ENCODE measurements at regions not wholly inside any gene's neighbourhood (a gene's known extent, or its start where the extent isn't known, plus 50 kb on each side); places are given as distances from the start of the nearest gene placed in this dataset.
"Not testable (repeated sequence)": the region's sequence is repeated elsewhere in the genome, so short reads cannot be mapped to it uniquely, and the experiment has no call there.

DNA sequence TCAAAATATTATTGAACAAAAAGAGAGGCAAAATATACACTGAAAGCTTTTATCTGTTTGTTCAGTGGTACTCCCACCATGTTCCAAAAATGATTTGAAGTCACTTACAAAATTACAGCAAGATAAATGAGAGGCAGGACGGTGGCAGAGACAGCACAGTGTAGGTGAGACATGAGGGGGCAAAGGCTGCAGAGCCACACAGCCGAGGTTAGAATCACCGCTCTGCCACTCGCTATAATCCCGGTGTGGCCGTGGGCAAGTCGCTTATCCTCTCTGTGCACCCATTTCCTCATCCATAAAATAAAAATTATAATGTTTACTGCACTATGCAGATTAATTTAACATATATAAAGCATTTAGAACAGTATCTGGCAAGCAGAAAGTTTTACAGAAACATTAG lies 140.1 kb upstream of the BEND6 start:
- peaks cover 2% of the 10 kb centered on the region for H3K27me3 Mint-ChIP-seq (ENCODE audit: low read depth)
- H3K4me1 Mint-ChIP-seq (ENCODE audit: low read depth): no peaks in the 10 kb centered on the region
- H3K36me3 Mint-ChIP-seq (ENCODE audit: low read depth): no peaks in the 10 kb centered on the region
- no peak for ATAC-seq
- H3K4me3 Mint-ChIP-seq: no peak overlapping the region
- ChIA-PET CTCF (no interaction called here), POLR2A (no interaction called here)
- no peaks in the 10 kb centered on the region for H3K9me3 Mint-ChIP-seq (ENCODE audit: insufficient read depth)
- no peak for DNase-seq
- H3K27ac Mint-ChIP-seq: no peak overlapping the region

- Mint-ChIP-seq H3K36me3 (ENCODE audit: low read depth) (no peaks in the 10 kb centered on the region), H3K4me1 (ENCODE audit: low read depth) (no peaks in the 10 kb centered on the region), H3K27me3 (ENCODE audit: low read depth) (peaks cover 2% of the 10 kb centered on the region), H3K9me3 (ENCODE audit: insufficient read depth) (no peaks in the 10 kb centered on the region), H3K27ac (no peak overlapping the region), H3K4me3 (no peak overlapping the region)
- DNase-seq (no peak), ATAC-seq (no peak)
- POLR2A ChIA-PET: no interaction called here
- CTCF ChIA-PET: no interaction called here
Measured at GRCh38 chr6:56814308-56814707, 140.6 kb upstream of the BEND6 start.

DNA sequence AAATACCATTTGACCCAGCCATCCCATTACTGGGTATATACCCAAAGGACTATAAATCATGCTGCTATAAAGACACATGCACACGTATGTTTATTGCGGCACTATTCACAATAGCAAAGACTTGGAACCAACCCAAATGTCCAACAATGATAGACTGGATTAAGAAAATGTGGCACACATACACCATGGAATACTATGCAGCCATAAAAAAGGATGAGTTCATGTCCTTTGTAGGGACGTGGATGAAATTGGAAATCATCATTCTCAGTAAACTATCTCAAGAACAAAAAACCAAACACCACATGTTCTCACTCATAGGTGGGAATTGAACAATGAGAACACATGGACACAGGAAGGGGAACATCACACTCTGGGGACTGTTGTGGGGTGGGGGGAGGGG lies 142.1 kb upstream of the BEND6 start:
- H3K36me3 Mint-ChIP-seq (ENCODE audit: low read depth); DNase-seq; POLR2A ChIA-PET; H3K4me1 Mint-ChIP-seq (ENCODE audit: low read depth); H3K27ac Mint-ChIP-seq; ATAC-seq; H3K27me3 Mint-ChIP-seq (ENCODE audit: low read depth); H3K4me3 Mint-ChIP-seq; H3K9me3 Mint-ChIP-seq (ENCODE audit: insufficient read depth); CTCF ChIA-PET: not testable (repeated sequence)

DNA sequence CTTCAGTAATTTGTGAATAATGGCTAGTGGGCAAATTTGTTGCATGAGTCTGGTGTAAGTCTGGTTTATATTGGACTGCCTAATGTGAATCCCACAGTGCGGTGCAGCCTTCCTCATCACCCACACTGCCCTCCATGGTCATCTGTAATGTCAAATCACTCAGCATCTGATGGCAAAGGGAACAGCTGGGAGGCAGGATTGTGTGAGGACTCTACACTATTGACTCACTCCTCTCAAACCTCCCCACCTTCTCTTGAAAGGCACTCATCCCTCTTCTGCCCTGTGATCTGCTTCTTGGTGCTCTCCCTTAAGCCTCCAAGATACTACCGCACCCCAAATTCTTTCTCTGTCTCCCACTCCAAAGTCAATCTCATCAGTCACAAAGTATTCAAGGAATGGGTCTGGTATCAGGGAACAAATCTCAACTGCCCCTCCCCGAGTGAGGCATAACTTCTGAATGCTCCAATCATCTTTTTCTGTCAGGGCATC lies 146.0 kb upstream of the BEND6 start:
- H3K4me3 Mint-ChIP-seq: no peak overlapping the region
- H3K36me3 Mint-ChIP-seq (ENCODE audit: low read depth): no peaks in the 10 kb centered on the region
- H3K27ac Mint-ChIP-seq: no peak overlapping the region
- ChIA-PET POLR2A (no interaction called here), CTCF (no interaction called here)
- ATAC-seq (no peak), DNase-seq (no peak)
- no peaks in the 10 kb centered on the region for H3K27me3 Mint-ChIP-seq (ENCODE audit: low read depth)
- no peaks in the 10 kb centered on the region for H3K9me3 Mint-ChIP-seq (ENCODE audit: insufficient read depth)
- H3K4me1 Mint-ChIP-seq (ENCODE audit: low read depth): no peaks in the 10 kb centered on the region

- Mint-ChIP-seq H3K4me3 (no peak overlapping the region), H3K27me3 (ENCODE audit: low read depth) (no peaks in the 10 kb centered on the region), H3K36me3 (ENCODE audit: low read depth) (no peaks in the 10 kb centered on the region), H3K27ac (no peak overlapping the region), H3K4me1 (ENCODE audit: low read depth) (no peaks in the 10 kb centered on the region), H3K9me3 (ENCODE audit: insufficient read depth) (no peaks in the 10 kb centered on the region)
- ATAC-seq: no peak
- no peak for DNase-seq
- ChIA-PET CTCF (no interaction called here), POLR2A (no interaction called here)
Measured at GRCh38 chr6:56807989-56808337, 146.9 kb upstream of the BEND6 start.

- H3K27me3 Mint-ChIP-seq (ENCODE audit: low read depth): no peaks in the 10 kb centered on the region
- H3K4me1 Mint-ChIP-seq (ENCODE audit: low read depth): no peaks in the 10 kb centered on the region
- no peaks in the 10 kb centered on the region for H3K36me3 Mint-ChIP-seq (ENCODE audit: low read depth)
- no peak overlapping the region for H3K27ac Mint-ChIP-seq
- POLR2A ChIA-PET: no interaction called here
- DNase-seq: no peak
- CTCF ChIA-PET: interaction anchor here (1.0 kb wide), 1 partner anchor 97 kb away, joined by 3 read pairs; no protein-coding TSS in a partner anchor
- no peak for ATAC-seq
- H3K9me3 Mint-ChIP-seq (ENCODE audit: insufficient read depth): no peaks in the 10 kb centered on the region
- no peak overlapping the region for H3K4me3 Mint-ChIP-seq
Measured at GRCh38 chr6:56807326-56807988, 147.4 kb upstream of the BEND6 start.

DNA sequence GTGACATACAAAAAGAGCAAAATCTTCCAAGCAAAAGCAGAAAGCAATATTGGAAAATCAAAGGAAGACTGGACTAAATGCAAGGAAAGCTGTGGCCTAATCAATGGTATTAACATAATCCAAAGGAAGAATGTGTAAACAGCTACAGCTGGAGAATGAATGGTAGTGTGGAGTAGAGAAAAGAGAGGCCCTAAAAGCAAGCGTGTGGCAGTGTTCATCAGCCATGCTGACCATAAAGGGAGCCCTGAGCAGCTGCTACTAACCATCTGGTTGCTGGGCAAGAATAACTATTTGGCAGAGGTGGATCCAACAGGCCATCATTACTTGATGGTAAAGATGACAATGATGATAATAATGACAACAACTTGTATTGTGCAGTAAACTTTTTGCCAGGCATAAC lies 148.5 kb upstream of the BEND6 start:
- Mint-ChIP-seq H3K36me3 (ENCODE audit: low read depth) (no peaks in the 10 kb centered on the region), H3K4me3 (no peak overlapping the region), H3K9me3 (ENCODE audit: insufficient read depth) (no peaks in the 10 kb centered on the region), H3K27ac (no peak overlapping the region), H3K27me3 (ENCODE audit: low read depth) (no peaks in the 10 kb centered on the region), H3K4me1 (ENCODE audit: low read depth) (no peaks in the 10 kb centered on the region)
- DNase-seq (no peak), ATAC-seq (no peak)
- POLR2A ChIA-PET: no interaction called here
- CTCF ChIA-PET: no interaction called here

DNA sequence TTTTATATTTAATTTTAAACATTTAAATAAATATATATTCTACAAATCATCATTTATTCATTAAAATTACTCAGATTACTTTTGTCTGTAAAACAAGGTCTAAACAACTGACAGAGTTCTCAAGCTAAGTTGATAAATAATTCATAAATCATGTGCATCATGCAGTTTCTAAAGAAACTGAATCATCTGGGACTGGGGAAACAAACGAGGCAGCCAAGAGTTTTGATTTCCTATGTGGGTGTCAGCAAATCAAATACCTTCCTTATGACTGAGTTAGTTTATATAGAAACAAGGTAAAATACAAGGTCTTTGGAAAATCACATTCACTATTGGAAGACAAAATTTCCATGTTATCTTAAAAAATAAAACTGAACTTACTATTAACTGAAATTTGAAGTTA lies 149.9 kb upstream of the BEND6 start:
- CTCF ChIA-PET: no interaction called here
- POLR2A ChIA-PET: no interaction called here
- Mint-ChIP-seq H3K27ac (no peak overlapping the region), H3K36me3 (ENCODE audit: low read depth) (no peaks in the 10 kb centered on the region), H3K4me3 (no peak overlapping the region), H3K27me3 (ENCODE audit: low read depth) (no peaks in the 10 kb centered on the region), H3K9me3 (ENCODE audit: insufficient read depth) (no peaks in the 10 kb centered on the region), H3K4me1 (ENCODE audit: low read depth) (no peaks in the 10 kb centered on the region)
- no peak for ATAC-seq
- no peak for DNase-seq

GRCh38 chr6:56803594-56803993 lies 151.3 kb upstream of the BEND6 start:
- Mint-ChIP-seq H3K27ac (no peak overlapping the region), H3K4me1 (ENCODE audit: low read depth) (no peaks in the 10 kb centered on the region), H3K36me3 (ENCODE audit: low read depth) (no peaks in the 10 kb centered on the region), H3K27me3 (ENCODE audit: low read depth) (no peaks in the 10 kb centered on the region), H3K9me3 (ENCODE audit: insufficient read depth) (no peaks in the 10 kb centered on the region), H3K4me3 (no peak overlapping the region)
- CTCF ChIA-PET: no interaction called here
- POLR2A ChIA-PET: no interaction called here
- no peak for ATAC-seq
- DNase-seq: no peak

GRCh38 chr6:56802584-56802983 lies 152.3 kb upstream of the BEND6 start:
- Mint-ChIP-seq H3K36me3 (ENCODE audit: low read depth) (no peaks in the 10 kb centered on the region), H3K4me1 (ENCODE audit: low read depth) (no peaks in the 10 kb centered on the region), H3K27ac (no peak overlapping the region), H3K4me3 (no peak overlapping the region), H3K9me3 (ENCODE audit: insufficient read depth) (no peaks in the 10 kb centered on the region), H3K27me3 (ENCODE audit: low read depth) (no peaks in the 10 kb centered on the region)
- DNase-seq (no peak), ATAC-seq (no peak)
- ChIA-PET CTCF (no interaction called here), POLR2A (no interaction called here)

DNA sequence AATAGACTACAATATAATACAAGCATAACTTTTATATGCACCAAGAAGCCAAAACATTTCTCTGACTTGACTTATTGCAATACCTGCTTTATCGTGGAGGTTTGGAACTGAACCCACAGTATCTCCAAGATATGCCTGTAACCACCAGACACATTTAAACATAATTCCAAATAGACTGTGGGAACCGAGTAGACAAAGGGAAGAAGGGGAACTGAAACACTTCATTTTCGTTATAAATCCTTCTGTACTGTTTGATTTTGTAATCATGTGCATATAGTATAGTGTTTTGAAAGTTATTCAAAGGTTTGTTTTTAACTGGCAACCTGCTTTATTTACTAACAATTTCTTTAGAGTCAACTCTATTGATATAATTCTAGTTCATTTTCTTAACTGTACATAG lies 154.9 kb upstream of the BEND6 start:
- POLR2A ChIA-PET: no interaction called here
- Mint-ChIP-seq H3K9me3 (ENCODE audit: insufficient read depth) (no peaks in the 10 kb centered on the region), H3K4me1 (ENCODE audit: low read depth) (no peaks in the 10 kb centered on the region), H3K27ac (no peak overlapping the region), H3K36me3 (ENCODE audit: low read depth) (no peaks in the 10 kb centered on the region), H3K4me3 (no peak overlapping the region), H3K27me3 (ENCODE audit: low read depth) (peaks cover 2% of the 10 kb centered on the region)
- DNase-seq (no peak), ATAC-seq (no peak)
- CTCF ChIA-PET: no interaction called here

DNA sequence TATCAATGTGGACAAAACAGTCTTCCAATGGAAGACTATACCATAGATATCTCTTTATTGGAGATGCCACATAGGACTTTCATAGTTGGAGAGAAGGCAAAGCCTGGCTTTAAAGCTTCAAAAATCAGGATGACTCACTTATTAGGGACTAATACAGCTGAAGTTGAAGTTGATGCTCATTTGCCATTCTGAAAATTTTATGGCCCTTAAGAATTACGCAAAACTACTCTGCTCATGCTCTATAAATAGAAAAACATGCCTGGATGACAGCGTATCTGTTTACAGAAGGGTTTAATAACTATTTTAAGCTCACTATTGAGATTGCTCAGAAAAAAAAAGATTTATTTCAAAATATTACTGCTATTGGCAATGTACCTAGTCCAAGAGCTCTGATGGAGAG lies 155.5 kb upstream of the DST start:
- Mint-ChIP-seq H3K9me3 (ENCODE audit: insufficient read depth) (no peaks in the 10 kb centered on the region), H3K4me3 (no peak overlapping the region), H3K4me1 (ENCODE audit: low read depth) (no peaks in the 10 kb centered on the region), H3K27me3 (ENCODE audit: low read depth) (peaks cover 8% of the 10 kb centered on the region), H3K36me3 (ENCODE audit: low read depth) (no peaks in the 10 kb centered on the region), H3K27ac (no peak overlapping the region)
- CTCF ChIA-PET: no interaction called here
- no peak for ATAC-seq
- POLR2A ChIA-PET: no interaction called here
- no peak for DNase-seq

- H3K9me3 Mint-ChIP-seq (ENCODE audit: insufficient read depth): no peaks in the 10 kb centered on the region
- H3K4me1 Mint-ChIP-seq (ENCODE audit: low read depth): no peaks in the 10 kb centered on the region
- H3K27ac Mint-ChIP-seq: no peak overlapping the region
- ATAC-seq (no peak), DNase-seq (no peak)
- CTCF ChIA-PET: no interaction called here
- H3K4me3 Mint-ChIP-seq: no peak overlapping the region
- H3K36me3 Mint-ChIP-seq (ENCODE audit: low read depth): no peaks in the 10 kb centered on the region
- POLR2A ChIA-PET: no interaction called here
- H3K27me3 Mint-ChIP-seq (ENCODE audit: low read depth): peaks cover 8% of the 10 kb centered on the region
Measured at GRCh38 chr6:56796196-56796532, 153.5 kb upstream of the DST start.
